DOHH2 (cell line): ENCODE measurements at regions not wholly inside any gene's neighbourhood (a gene's known extent, or its start where the extent isn't known, plus 50 kb on each side); places are given as distances from the start of the nearest gene placed in this dataset.
A peak's percentile ranks its signal among the peaks of the same experiment; 100 is the strongest.

ENCODE experiments used
- H3F3A ChIP-seq: fragments of 200-600 bp; sonication (generic), shearing (Covaris generic); 2 replicates; pipeline ENCODE4 v1.6.0; 2016; ENCODE audit warnings: antibody characterized with exemption, mild to moderate bottlenecking; ENCODE audit not compliant: control insufficient read depth, insufficient read depth
- H3K27ac ChIP-seq: fragments of 200-600 bp; sonication (generic); 2 replicates; pipeline ENCODE4 v1.5.1; 2014; ENCODE audit warnings: low read depth, mild to moderate bottlenecking, low read length, moderate library complexity
- H3K27me3 ChIP-seq: fragments of 200-600 bp; sonication (generic); 2 replicates; pipeline ENCODE4 v1.6.1; 2014; ENCODE audit warnings: mild to moderate bottlenecking, low read length, mixed read lengths; ENCODE audit not compliant: control insufficient read depth
- H3K36me3 ChIP-seq: fragments of 200-600 bp; sonication (generic); 2 replicates; pipeline ENCODE4 v1.6.1; 2014; ENCODE audit warnings: mild to moderate bottlenecking, low read length, moderate library complexity, mixed read lengths; ENCODE audit not compliant: control insufficient read depth
- H3K4me1 ChIP-seq: fragments of 200-600 bp; sonication (generic); 2 replicates; pipeline ENCODE4 v1.6.1; 2014; ENCODE audit warnings: mild to moderate bottlenecking, low read length, mixed read lengths; ENCODE audit not compliant: control insufficient read depth
- H3K4me2 ChIP-seq: fragments of 200-600 bp; sonication (generic); 2 replicates; pipeline ENCODE4 v1.6.0; 2014; ENCODE audit warnings: mild to moderate bottlenecking, low read length, moderate library complexity
- H3K4me3 ChIP-seq: fragments of 200-600 bp; sonication (generic); 2 replicates; pipeline ENCODE4 v1.5.1; 2014; ENCODE audit warnings: mild to moderate bottlenecking, low read length, mixed read lengths
- H3K79me2 ChIP-seq: fragments of 200-600 bp; sonication (generic); 2 replicates; pipeline ENCODE4 v1.6.1; 2014; ENCODE audit warnings: mild to moderate bottlenecking, low read length, mixed read lengths; ENCODE audit not compliant: control insufficient read depth
- H3K9me2 ChIP-seq: fragments of 200-600 bp; sonication (generic); replicated peaks from 2 replicates; pipeline ENCODE4 v1.6.1; 2014; ENCODE audit warnings: mild to moderate bottlenecking, low read length, mixed read lengths; ENCODE audit not compliant: control insufficient read depth
- H3K9me3 ChIP-seq: fragments of 200-600 bp; sonication (generic); 2 replicates; pipeline ENCODE4 v1.6.1; 2014; ENCODE audit warnings: antibody characterized with exemption, low read length, mixed read lengths; ENCODE audit not compliant: control insufficient read depth, insufficient read depth
- H4K20me1 ChIP-seq: fragments of 200-600 bp; sonication (generic); 2 replicates; pipeline ENCODE4 v1.6.0; 2014; ENCODE audit warnings: low read depth, mild to moderate bottlenecking, antibody characterized with exemption, low read length, moderate library complexity; ENCODE audit not compliant: control insufficient read depth, insufficient read depth
- EZH2phosphoT487 ChIP-seq: fragments of 200-600 bp; sonication (generic); IDR thresholded peaks from 2 replicates; pipeline ENCODE4 v1.6.1; 2017; ENCODE audit warnings: borderline replicate concordance, mild to moderate bottlenecking, antibody characterized with exemption, low read length, moderate library complexity, mixed read lengths
- TF ChIP-seq, protein P1 (sequence below): fragments of 200-600 bp; sonication (generic); IDR thresholded peaks from one replicate; pipeline ENCODE4 v1.5.1; 2014; ENCODE audit warnings: antibody characterized with exemption, mild to moderate bottlenecking, low read depth, low read length; ENCODE audit not compliant: poor library complexity, severe bottlenecking

DNA sequence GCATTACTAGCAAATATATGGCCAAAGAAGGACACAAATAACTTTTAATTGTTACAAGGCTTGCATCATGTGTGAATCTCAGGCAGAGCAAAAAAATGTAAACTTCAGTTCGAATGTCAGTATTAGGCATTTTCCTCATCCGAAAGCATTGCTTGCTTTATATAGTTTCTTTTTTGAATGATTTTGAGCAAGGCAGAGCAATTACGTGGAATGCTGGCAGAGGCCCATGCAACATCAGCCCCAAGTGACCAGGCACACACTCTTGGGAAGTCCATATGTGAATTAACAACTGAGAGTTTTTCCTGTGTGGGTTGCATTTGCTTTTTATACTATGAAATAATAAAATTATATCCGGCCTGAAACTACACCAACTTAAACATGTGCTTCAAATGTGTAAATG, 274.8 kb downstream of the PTPRC start:
- Histone ChIP-seq H3K9me3 (no peaks in the 10 kb centered on the region), H3K4me3 (no peak overlapping the region), H3K4me2 (no peak overlapping the region), H3K9me2 (no peaks in the 10 kb centered on the region), H4K20me1 (peaks cover 14% of the 10 kb centered on the region), H3F3A (peaks cover 4% of the 10 kb centered on the region; the same call in 1 of the 2 replicates), H3K4me1 (peaks cover 37% of the 10 kb centered on the region), H3K27ac (no peak overlapping the region), H3K27me3 (no peaks in the 10 kb centered on the region), H3K79me2 (peaks cover 99% of the 10 kb centered on the region), H3K36me3 (peaks cover 96% of the 10 kb centered on the region)
- TF ChIP-seq, protein P1, sequence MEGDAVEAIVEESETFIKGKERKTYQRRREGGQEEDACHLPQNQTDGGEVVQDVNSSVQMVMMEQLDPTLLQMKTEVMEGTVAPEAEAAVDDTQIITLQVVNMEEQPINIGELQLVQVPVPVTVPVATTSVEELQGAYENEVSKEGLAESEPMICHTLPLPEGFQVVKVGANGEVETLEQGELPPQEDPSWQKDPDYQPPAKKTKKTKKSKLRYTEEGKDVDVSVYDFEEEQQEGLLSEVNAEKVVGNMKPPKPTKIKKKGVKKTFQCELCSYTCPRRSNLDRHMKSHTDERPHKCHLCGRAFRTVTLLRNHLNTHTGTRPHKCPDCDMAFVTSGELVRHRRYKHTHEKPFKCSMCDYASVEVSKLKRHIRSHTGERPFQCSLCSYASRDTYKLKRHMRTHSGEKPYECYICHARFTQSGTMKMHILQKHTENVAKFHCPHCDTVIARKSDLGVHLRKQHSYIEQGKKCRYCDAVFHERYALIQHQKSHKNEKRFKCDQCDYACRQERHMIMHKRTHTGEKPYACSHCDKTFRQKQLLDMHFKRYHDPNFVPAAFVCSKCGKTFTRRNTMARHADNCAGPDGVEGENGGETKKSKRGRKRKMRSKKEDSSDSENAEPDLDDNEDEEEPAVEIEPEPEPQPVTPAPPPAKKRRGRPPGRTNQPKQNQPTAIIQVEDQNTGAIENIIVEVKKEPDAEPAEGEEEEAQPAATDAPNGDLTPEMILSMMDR: no peak
- no peak for TF ChIP-seq EZH2phosphoT487

DNA sequence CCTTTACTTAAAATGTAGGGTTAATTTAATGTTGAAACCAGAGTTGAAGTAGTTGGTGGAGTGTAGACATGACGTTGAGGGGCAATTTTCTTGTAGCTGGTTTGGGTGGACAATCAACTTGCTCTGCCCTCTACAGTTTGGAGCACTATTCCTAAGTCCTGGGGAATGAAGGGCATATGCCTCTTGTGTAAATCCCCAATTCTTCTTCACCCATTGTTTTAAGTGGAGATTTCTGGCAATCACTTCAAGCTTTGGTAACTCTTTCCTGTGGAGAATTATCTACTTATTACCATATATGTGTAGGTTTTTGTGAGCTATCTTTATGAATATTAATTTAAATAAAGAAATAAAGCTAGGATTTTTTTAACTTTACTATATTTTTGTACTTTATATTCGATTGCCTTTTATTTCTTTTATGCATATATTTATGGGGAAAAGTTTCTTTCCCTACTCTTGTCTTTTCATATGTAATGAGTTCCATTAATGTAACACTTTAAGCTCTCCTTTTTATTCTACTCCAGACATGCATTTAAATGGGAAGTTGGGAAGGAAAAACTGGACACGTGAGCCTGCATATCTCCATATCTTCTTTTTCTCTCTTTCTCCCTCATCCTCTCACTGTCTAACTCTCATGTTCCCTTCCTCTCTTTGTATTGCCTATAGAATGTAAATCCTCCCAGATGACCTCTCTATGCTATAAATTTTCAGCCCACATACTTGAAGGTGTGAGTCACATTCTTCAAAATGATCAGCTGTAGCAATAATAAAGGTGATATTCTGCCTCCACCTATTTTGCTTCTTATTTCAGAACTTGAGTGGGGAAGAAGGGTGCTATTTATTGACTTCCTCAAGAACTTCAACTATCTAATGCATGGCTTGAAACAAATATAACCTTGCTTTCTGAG, 276.7 kb downstream of the PTPRC start:
- Histone ChIP-seq H3K4me3 (no peak overlapping the region), H4K20me1 (peaks cover 17% of the 10 kb centered on the region), H3K9me2 (no peaks in the 10 kb centered on the region), H3K27ac (no peak overlapping the region), H3F3A (peaks cover 4% of the 10 kb centered on the region; the same call in 1 of the 2 replicates), H3K9me3 (no peaks in the 10 kb centered on the region), H3K4me2 (no peak overlapping the region), H3K4me1 (peaks cover 54% of the 10 kb centered on the region), H3K79me2 (peaks cover 100% of the 10 kb centered on the region), H3K27me3 (no peaks in the 10 kb centered on the region), H3K36me3 (peaks cover 98% of the 10 kb centered on the region)
- TF ChIP-seq EZH2phosphoT487: no peak
- TF ChIP-seq, protein P1: no peak

DNA sequence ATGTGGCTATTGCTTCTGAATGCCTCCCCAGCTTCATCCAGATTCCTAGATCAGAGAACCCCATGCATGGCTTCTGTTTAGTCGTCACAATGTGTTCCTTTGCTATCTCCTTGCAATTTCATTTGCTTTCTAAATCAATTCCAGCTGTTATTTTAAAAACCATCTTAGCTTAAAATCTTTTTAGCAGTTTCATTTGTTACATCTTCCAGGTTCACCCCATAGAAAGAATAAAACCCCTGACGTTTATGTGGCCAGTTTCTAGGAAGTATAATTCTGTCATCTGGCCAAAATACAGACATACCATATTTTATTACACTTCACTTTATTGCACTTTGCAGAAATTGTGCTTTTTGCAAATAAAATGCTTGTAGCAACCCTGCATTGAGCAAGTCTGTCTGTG, 278.4 kb downstream of the PTPRC start:
- Histone ChIP-seq H3F3A (peaks cover 4% of the 10 kb centered on the region; the same call in 1 of the 2 replicates), H3K36me3 (peaks cover 95% of the 10 kb centered on the region), H3K4me2 (peak overlapping the region; percentile 4; the same call in 1 of the 2 replicates), H4K20me1 (peaks cover 17% of the 10 kb centered on the region), H3K9me2 (no peaks in the 10 kb centered on the region), H3K4me3 (no peak overlapping the region), H3K79me2 (peaks cover 100% of the 10 kb centered on the region), H3K9me3 (no peaks in the 10 kb centered on the region), H3K4me1 (peaks cover 52% of the 10 kb centered on the region), H3K27me3 (no peaks in the 10 kb centered on the region), H3K27ac (no peak overlapping the region)
- TF ChIP-seq, protein P1: no peak
- TF ChIP-seq EZH2phosphoT487: no peak
